ENCODE measurements at regions not wholly inside any gene's neighbourhood (a gene's known extent, or its start where the extent isn't known, plus 50 kb on each side); places are given as distances from the start of the nearest gene placed in this dataset.

GRCh38 chr9:88799541-88800328 lies 191.5 kb upstream of the S1PR3 start:
- H3K4me3 ChIP-seq (ENCODE audit: low read depth, low read length), result no peak overlapping the region
- no peak for DNase-seq (ENCODE audit: low read depth)
- TF ChIP-seq CTCF (IDR thresholded peaks at IDR 0.05; ENCODE audit: control insufficient read depth, extremely low read depth, insufficient read depth), result no peak

DNA sequence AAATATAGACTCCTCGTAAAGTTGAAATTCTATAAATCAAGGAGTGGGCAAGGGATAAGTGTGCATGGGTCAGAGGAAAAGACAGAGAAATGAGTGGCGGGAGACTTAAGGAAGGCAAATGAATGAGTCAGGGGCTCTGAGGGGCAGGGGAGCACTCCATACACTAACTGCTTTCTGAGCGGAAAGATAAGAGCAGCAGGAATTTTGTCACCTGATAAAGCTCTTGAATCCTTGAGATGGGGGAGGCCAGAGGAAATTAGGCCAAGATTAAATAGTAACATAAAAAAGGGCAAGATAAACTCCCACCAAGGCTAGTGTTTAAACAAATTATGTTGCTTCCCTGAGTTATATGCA lies 191.0 kb upstream of the S1PR3 start:
- DNase-seq (ENCODE audit: low read depth), result no peak
- no peak for TF ChIP-seq CTCF (IDR thresholded peaks at IDR 0.05; ENCODE audit: control insufficient read depth, extremely low read depth, insufficient read depth)
- H3K4me3 ChIP-seq (ENCODE audit: low read depth, low read length), result no peak overlapping the region

DNA sequence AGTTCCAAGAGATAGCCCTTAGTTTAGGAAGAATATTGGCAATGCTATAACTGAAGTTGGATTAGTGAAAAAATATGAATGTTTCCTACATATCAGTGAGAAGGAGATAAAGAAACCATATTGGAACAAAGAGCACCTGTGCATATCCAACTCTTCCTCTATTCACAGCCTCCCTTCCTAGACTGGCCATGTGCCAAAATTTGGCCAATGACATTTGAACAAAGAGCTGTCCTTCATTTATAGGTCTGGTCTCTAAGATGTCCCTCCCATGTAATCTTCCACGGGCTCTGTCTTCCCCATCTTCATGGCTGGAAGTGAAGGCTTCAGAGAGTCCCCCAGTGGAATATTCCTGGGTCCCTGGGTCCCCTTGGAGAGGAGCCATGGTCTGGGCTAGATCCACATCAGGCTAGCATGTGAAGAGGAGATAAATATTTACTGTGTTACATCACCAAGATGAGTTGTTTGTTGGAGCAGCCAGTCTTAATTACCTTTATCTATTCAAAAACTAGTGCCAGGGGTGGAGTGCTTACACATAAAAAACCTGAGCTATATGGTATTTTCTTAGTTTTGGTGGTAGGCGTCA lies 190.0 kb upstream of the S1PR3 start:
- TF ChIP-seq CTCF (IDR thresholded peaks at IDR 0.05; ENCODE audit: control insufficient read depth, extremely low read depth, insufficient read depth), result no peak
- no peak overlapping the region for H3K4me3 ChIP-seq (ENCODE audit: low read depth, low read length)
- DNase-seq (ENCODE audit: low read depth), result peak; percentile 48

- H3K4me3 ChIP-seq (ENCODE audit: low read depth, low read length), result no peak overlapping the region
- DNase-seq (ENCODE audit: low read depth), result no peak
- no peak for TF ChIP-seq CTCF (IDR thresholded peaks at IDR 0.05; ENCODE audit: control insufficient read depth, extremely low read depth, insufficient read depth)
Observed at GRCh38 chr9:88802533-88802932, 188.7 kb upstream of the S1PR3 start.

- DNase-seq (ENCODE audit: low read depth), result no peak
- no peak overlapping the region for H3K4me3 ChIP-seq (ENCODE audit: low read depth, low read length)
- TF ChIP-seq CTCF (IDR thresholded peaks at IDR 0.05; ENCODE audit: control insufficient read depth, extremely low read depth, insufficient read depth), result no peak
Observed at GRCh38 chr9:88803546-88804253, 187.6 kb upstream of the S1PR3 start.

- DNase-seq (ENCODE audit: low read depth), result no peak
- TF ChIP-seq CTCF (IDR thresholded peaks at IDR 0.05; ENCODE audit: control insufficient read depth, extremely low read depth, insufficient read depth), result no peak
- H3K4me3 ChIP-seq (ENCODE audit: low read depth, low read length), result no peak overlapping the region
Observed at GRCh38 chr9:88804254-88804596, 187.0 kb upstream of the S1PR3 start.
